GM23338 (cell line): ENCODE measurements at regions not wholly inside any gene's neighbourhood (a gene's known extent, or its start where the extent isn't known, plus 50 kb on each side); places are given as distances from the start of the nearest gene placed in this dataset.

ENCODE experiments used
- ATAC-seq: fragments of 200-7000 bp; cut with Tn5 transposase; 3 replicates; pipeline ENCODE4 v1.9.1; 2020
- DNase-seq: peaks from one replicate; pipeline ENCODE4 v3.0.0-alpha.2; 2015; ENCODE audit warnings: low spot score
- H2AFZ ChIP-seq: fragments of 200-600 bp; sonication (generic); 2 replicates; pipeline ENCODE4 v1.8.0; 2016; ENCODE audit warnings: antibody characterized with exemption, mild to moderate bottlenecking, moderate library complexity
- H3F3A ChIP-seq: fragments of 200-600 bp; sonication (generic); replicated peaks from 2 replicates; pipeline ENCODE4 v1.8.0; 2017; ENCODE audit warnings: antibody characterized with exemption, mixed run types, low read depth
- H3K27ac ChIP-seq: fragments of 200-600 bp; sonication (generic); 2 replicates; pipeline ENCODE4 v1.6.1; 2016; ENCODE audit warnings: low read depth
- H3K27me3 ChIP-seq: fragments of 200-600 bp; sonication (generic); 2 replicates; pipeline ENCODE4 v1.8.0; 2016; ENCODE audit warnings: mild to moderate bottlenecking, mixed run types, moderate library complexity; ENCODE audit not compliant: insufficient read depth
- H3K36me3 ChIP-seq: fragments of 200-600 bp; sonication (generic); 2 replicates; pipeline ENCODE4 v1.8.0; 2016; ENCODE audit warnings: mild to moderate bottlenecking; ENCODE audit not compliant: insufficient read depth
- H3K4me1 ChIP-seq: fragments of 200-600 bp; sonication (generic); 2 replicates; pipeline ENCODE4 v1.8.0; 2016; ENCODE audit warnings: mild to moderate bottlenecking, moderate library complexity; ENCODE audit not compliant: insufficient read depth
- H3K4me2 ChIP-seq: fragments of 200-600 bp; sonication (generic); 2 replicates; pipeline ENCODE4 v1.7.1; 2017; ENCODE audit warnings: mixed run types
- H3K4me3 ChIP-seq: fragments of 200-600 bp; sonication (generic); 2 replicates; pipeline ENCODE4 v1.6.1; 2016; ENCODE audit warnings: mixed run types
- H3K79me2 ChIP-seq: fragments of 200-600 bp; sonication (generic); replicated peaks from 2 replicates; pipeline ENCODE4 v1.8.0; 2017; ENCODE audit warnings: mild to moderate bottlenecking; ENCODE audit not compliant: insufficient read depth
- H3K9me2 ChIP-seq: fragments of 200-600 bp; sonication (generic); 2 replicates; pipeline ENCODE4 v1.8.0; 2017; ENCODE audit not compliant: insufficient read depth
- H4K20me1 ChIP-seq: fragments of 200-600 bp; sonication (generic); replicated peaks from 2 replicates; pipeline ENCODE4 v1.8.0; 2017; ENCODE audit warnings: mild to moderate bottlenecking; ENCODE audit not compliant: insufficient read depth
- H3K27ac Mint-ChIP-seq: 2 replicates; pipeline ENCODE4 v1.8.0; 2020; ENCODE audit warnings: inconsistent platforms, mild to moderate bottlenecking, moderate library complexity, mixed read lengths
- H3K27me3 Mint-ChIP-seq: 3 replicates; pipeline ENCODE4 v1.8.0; 2022; ENCODE audit warnings: low read depth, mild to moderate bottlenecking, moderate library complexity, mixed read lengths, inconsistent platforms; ENCODE audit not compliant: insufficient read depth, poor library complexity
- H3K36me3 Mint-ChIP-seq: 3 replicates; pipeline ENCODE4 v1.8.0; 2021; ENCODE audit warnings: low read depth, mild to moderate bottlenecking, inconsistent platforms, moderate library complexity, mixed read lengths
- H3K4me1 Mint-ChIP-seq: 3 replicates; pipeline ENCODE4 v1.8.0; 2020; ENCODE audit warnings: mild to moderate bottlenecking, inconsistent platforms, mixed read lengths
- H3K4me3 Mint-ChIP-seq: 3 replicates; pipeline ENCODE4 v1.8.0; 2021; ENCODE audit warnings: moderate library complexity, mild to moderate bottlenecking, inconsistent platforms, mixed read lengths
- H3K9me3 Mint-ChIP-seq: 3 replicates; pipeline ENCODE4 v1.8.0; 2020; ENCODE audit warnings: moderate library complexity, mild to moderate bottlenecking, inconsistent platforms, mixed read lengths
- CREB1 ChIP-seq: fragments of 250-450 bp; sonication (Bioruptor Pico); IDR thresholded peaks from 2 replicates; pipeline ENCODE4 v1.5.0; 2020; ENCODE audit warnings: low read depth, mild to moderate bottlenecking, moderate library complexity
- CTCF ChIP-seq, 2 experiments: fragments of 200-600 bp in 1 of 2; sonication (generic) in 1 of 2; conservative IDR thresholded peaks; 2 replicates each; pipeline versions ENCODE4 v1.5.1 to v1.6.1; 2016 to 2017; ENCODE audit warnings: antibody characterized with exemption in 2 of 2, low read depth in 2 of 2, mild to moderate bottlenecking in 2 of 2, moderate library complexity in 1 of 2
- EZH2phosphoT487 ChIP-seq: fragments of 200-600 bp; sonication (generic); IDR thresholded peaks from one replicate; pipeline ENCODE4 v1.8.1; 2018; ENCODE audit warnings: antibody characterized with exemption; ENCODE audit not compliant: unreplicated experiment
- POLR2AphosphoS5 ChIP-seq: IDR thresholded peaks from 2 replicates; pipeline ENCODE4 v1.6.1; 2016; ENCODE audit warnings: antibody characterized with exemption, low read depth
- STAT1 ChIP-seq: IDR thresholded peaks from one replicate; pipeline ENCODE4 v1.6.1; 2016; ENCODE audit warnings: antibody characterized with exemption; ENCODE audit not compliant: unreplicated experiment
- ZNF462 ChIP-seq: fragments of 250-450 bp; sonication (Bioruptor Pico); IDR thresholded peaks from 2 replicates; pipeline ENCODE4 v1.5.0; 2020; ENCODE audit warnings: mild to moderate bottlenecking, moderate library complexity

GRCh38 chr2:129805899-129806298, 173.6 kb upstream of the RAB6C start (continued):
- no peak for TF ChIP-seq ZNF462

- peak; percentile 56 for ATAC-seq
- Histone ChIP-seq H3K79me2 (no peaks in the 10 kb centered on the region), H3K27ac (no peak overlapping the region), H2AFZ (peak overlapping the region; percentile 56; the same call in 1 of the 2 replicates), H3K27me3 (no peaks in the 10 kb centered on the region), H3K4me3 (no peak overlapping the region), H3K36me3 (no peaks in the 10 kb centered on the region), H3K4me1 (peaks cover 27% of the 10 kb centered on the region), H3F3A (no peaks in the 10 kb centered on the region), H4K20me1 (no peaks in the 10 kb centered on the region), H3K4me2 (peak overlapping the region; percentile 46; the same call in 1 of the 2 replicates), H3K9me2 (no peaks in the 10 kb centered on the region)
- no peak overlapping the region for H3K4me3 Mint-ChIP-seq
- H3K27ac Mint-ChIP-seq, result no peak overlapping the region
- no peaks in the 10 kb centered on the region for H3K9me3 Mint-ChIP-seq
- peaks cover 42% of the 10 kb centered on the region for H3K4me1 Mint-ChIP-seq
- DNase-seq, result peak; percentile 27
- peaks cover 6% of the 10 kb centered on the region for H3K27me3 Mint-ChIP-seq
- no peaks in the 10 kb centered on the region for H3K36me3 Mint-ChIP-seq
- TF ChIP-seq ZNF462 (no peak), STAT1 (no peak), CTCF (conservative IDR thresholded peaks at IDR 0.05; ENCODE audit: low read depth in 2 of 2) (no peak), POLR2AphosphoS5 (no peak), CREB1 (CRISPR knock-in tag) (no peak), EZH2phosphoT487 (no peak)
Measured at GRCh38 chr2:129806317-129806716, 173.1 kb upstream of the RAB6C start.
